Stimulated activated memory B cell treated with anti-CD40 and anti-IgM and Interleukin-4, amounts not matched to agents 10 μg/mL and 1 μg/mL and 100 μg/mL, for 72 hours (primary cell): ENCODE measurements at regions not wholly inside any gene's neighbourhood (a gene's known extent, or its start where the extent isn't known, plus 50 kb on each side); places are given as distances from the start of the nearest gene placed in this dataset.

Source experiments
- ATAC-seq: fragments of 150-1000 bp; cut with Tn5 transposase; 2 replicates; pipeline ENCODE4 v1.10.0; 2021
- H3K27ac Mint-ChIP-seq: one replicate; pipeline ENCODE4 v1.8.0; 2022; ENCODE audit warnings: mild to moderate bottlenecking, mixed read lengths
- H3K27me3 Mint-ChIP-seq: one replicate; pipeline ENCODE4 v1.8.0; 2022; ENCODE audit warnings: mixed read lengths
- H3K36me3 Mint-ChIP-seq: one replicate; pipeline ENCODE4 v1.8.0; 2022; ENCODE audit warnings: mixed read lengths
- H3K4me1 Mint-ChIP-seq: one replicate; pipeline ENCODE4 v1.8.0; 2022; ENCODE audit warnings: mixed read lengths
- H3K4me3 Mint-ChIP-seq: one replicate; pipeline ENCODE4 v1.8.0; 2022; ENCODE audit warnings: mild to moderate bottlenecking, moderate library complexity, mixed read lengths
- H3K9me3 Mint-ChIP-seq: one replicate; pipeline ENCODE4 v1.8.0; 2022; ENCODE audit warnings: mixed read lengths

DNA sequence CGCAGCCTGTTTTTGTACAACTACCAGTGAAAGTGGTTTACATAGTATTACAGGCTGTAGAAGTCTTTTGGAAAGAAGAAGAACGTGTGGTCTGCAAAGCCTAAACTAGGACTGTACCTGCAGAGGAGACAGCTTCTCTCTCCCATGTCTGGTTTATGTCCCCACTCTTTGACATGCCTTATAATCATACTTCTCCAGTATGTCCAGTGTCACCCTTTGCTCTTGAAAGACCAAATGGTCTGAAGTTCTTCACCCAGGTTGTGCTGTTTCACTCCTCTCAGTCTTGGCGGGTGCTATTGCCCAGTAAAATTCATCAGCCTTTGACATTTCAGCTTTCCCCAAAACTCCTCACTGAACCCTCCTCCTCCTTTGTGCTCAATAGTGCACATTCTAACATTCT, 676.0 kb upstream of the TENM4 start:
- Mint-ChIP-seq H3K27me3 (no peaks in the 10 kb centered on the region), H3K36me3 (no peaks in the 10 kb centered on the region), H3K27ac (no peak overlapping the region), H3K9me3 (peaks cover 14% of the 10 kb centered on the region), H3K4me3 (no peak overlapping the region), H3K4me1 (no peaks in the 10 kb centered on the region)
- no peak for ATAC-seq

DNA sequence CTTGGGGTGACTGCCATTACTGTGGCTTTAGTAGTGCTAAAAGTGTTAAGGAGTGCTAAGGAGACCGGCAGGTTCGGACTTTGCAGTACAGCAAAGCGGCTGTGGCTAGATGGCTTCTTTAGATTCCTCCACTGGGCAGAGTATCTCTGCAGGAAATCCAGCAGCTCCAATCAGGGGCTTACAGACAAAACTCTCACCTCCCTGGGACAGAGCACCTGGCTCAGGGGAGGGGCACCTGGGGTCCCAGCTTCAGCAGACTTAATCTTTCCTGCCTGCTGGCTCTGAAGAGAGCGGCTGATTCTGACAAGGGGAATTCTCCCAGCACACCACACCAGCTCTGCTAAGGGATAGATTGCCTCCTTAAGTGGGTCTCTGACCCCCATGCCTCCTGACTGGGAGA, 668.8 kb upstream of the TENM4 start:
- peaks cover 18% of the 10 kb centered on the region for H3K9me3 Mint-ChIP-seq
- H3K4me1 Mint-ChIP-seq: no peaks in the 10 kb centered on the region
- H3K36me3 Mint-ChIP-seq: no peaks in the 10 kb centered on the region
- no peak for ATAC-seq
- no peaks in the 10 kb centered on the region for H3K27me3 Mint-ChIP-seq
- no peak overlapping the region for H3K4me3 Mint-ChIP-seq
- no peak overlapping the region for H3K27ac Mint-ChIP-seq

DNA sequence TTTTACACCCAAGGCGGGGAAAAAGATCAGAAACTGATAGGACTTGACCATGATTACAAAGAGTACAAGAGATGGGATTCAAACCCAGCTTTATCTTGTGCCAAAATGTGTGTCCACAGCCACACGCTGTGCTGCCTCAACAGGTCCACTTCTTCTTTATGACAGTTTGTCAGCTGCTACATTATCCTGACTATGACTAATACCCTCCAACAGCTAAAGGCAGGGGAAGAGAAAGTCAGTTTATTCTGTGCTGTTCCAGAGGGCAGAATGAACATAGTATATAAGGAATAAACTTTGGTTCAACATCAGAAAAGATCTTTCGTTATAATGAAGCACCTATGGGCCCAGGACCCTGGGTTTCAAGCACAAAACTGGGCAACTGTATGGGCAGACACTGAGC, 668.2 kb upstream of the TENM4 start:
- Mint-ChIP-seq H3K9me3 (peaks cover 18% of the 10 kb centered on the region), H3K27me3 (no peaks in the 10 kb centered on the region), H3K4me3 (no peak overlapping the region), H3K27ac (no peak overlapping the region), H3K36me3 (no peaks in the 10 kb centered on the region), H3K4me1 (no peaks in the 10 kb centered on the region)
- ATAC-seq: no peak

DNA sequence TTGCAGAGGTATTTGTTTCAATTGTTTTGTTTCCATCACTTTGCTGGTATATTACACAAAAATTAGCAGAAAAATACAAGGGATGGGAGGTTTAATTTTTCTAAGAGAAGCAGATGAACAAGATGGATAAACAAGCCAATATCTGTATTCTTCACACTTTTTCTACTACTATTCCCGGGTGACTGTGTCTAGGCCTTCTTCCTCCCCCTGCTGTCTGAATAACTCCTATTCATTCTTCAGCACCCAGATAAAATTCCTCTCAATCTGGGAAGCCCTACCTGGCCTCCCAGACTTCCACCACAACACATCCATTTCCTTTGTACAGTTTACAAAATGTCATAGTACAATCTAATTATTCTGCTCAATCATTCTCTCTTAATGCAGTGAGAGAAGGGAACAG, 666.6 kb upstream of the TENM4 start:
- Mint-ChIP-seq H3K4me3 (no peak overlapping the region), H3K9me3 (peaks cover 10% of the 10 kb centered on the region), H3K4me1 (no peaks in the 10 kb centered on the region), H3K36me3 (no peaks in the 10 kb centered on the region), H3K27ac (no peak overlapping the region), H3K27me3 (no peaks in the 10 kb centered on the region)
- ATAC-seq: no peak

DNA sequence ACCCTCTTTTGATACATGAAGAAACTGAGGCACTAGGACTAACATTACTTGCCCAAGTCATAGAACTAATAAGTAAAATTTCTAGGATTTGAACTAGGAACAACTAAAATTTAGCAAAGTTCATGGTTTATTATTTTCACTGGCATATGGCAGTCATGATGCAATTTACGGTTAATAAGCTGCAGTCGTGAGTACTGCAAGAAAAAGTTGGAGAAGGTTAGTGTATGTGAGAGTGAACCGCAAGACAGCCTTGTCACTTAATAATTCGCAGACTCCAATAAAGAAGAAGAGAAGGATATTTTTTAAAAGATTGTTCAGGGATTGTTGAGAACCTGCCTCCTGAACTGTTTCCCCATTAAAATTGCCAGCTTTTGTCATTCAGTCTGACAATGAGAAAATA, 663.4 kb upstream of the TENM4 start:
- ATAC-seq: no peak
- H3K27ac Mint-ChIP-seq: no peak overlapping the region
- no peaks in the 10 kb centered on the region for H3K36me3 Mint-ChIP-seq
- H3K4me1 Mint-ChIP-seq: no peaks in the 10 kb centered on the region
- H3K4me3 Mint-ChIP-seq: no peak overlapping the region
- H3K27me3 Mint-ChIP-seq: no peaks in the 10 kb centered on the region
- H3K9me3 Mint-ChIP-seq: peaks cover 3% of the 10 kb centered on the region

DNA sequence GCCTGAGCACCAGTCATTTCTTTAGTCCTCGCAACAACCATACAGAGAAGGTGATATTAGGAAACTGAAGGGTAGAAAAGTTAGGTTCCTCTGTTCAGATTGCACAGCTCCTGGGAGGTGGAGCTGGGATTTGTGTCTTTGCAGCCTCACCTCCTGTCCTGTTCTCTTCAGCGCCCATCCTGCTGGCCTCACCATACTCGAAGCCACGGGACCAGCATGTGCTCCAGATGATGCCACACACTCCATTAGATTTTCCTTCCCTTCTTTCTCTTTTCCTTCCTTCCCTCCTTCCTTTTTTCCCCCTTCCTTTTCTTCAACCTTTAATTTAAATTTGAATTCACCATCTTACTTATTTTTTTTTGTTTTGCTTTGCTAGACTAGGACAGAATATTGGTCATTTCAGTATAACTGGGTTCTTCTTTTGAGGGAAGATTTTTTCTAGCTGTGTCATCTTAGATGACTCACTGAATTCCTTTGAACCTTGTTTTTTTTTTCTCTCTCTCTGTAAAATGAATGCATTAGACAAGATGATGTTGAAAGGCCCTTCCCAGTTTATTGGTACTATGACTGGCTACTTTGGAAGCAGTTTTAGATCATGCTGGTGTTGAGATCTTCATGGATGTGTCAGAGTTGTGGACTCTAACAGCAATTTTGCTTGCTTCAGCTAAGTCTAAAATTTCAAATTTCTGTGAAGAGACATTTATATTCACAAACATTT, 662.5 kb upstream of the TENM4 start:
- Mint-ChIP-seq H3K4me1 (no peaks in the 10 kb centered on the region), H3K36me3 (no peaks in the 10 kb centered on the region), H3K4me3 (no peak overlapping the region), H3K27ac (no peak overlapping the region), H3K27me3 (no peaks in the 10 kb centered on the region), H3K9me3 (peaks cover 6% of the 10 kb centered on the region)
- no peak for ATAC-seq

DNA sequence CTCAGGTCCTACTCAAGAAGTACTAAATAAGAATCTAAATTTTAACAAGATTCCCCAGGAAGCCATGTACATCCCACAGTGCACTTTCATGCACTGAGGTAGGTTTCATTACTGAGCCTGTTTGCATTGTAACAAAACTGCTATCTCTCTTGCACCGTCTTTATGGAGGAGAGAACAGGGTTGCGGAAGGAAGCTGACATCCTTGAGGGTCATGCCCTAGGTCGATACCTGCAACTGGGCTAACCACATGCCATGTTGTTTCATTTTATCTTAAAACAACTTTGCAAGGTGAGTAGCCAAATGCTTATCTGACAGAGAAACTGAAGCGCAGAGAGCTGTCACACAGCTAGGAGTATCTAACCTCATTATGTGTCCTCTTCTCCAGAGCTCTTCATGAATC, 656.3 kb upstream of the TENM4 start:
- no peak overlapping the region for H3K4me3 Mint-ChIP-seq
- ATAC-seq: no peak
- no peaks in the 10 kb centered on the region for H3K4me1 Mint-ChIP-seq
- no peaks in the 10 kb centered on the region for H3K36me3 Mint-ChIP-seq
- no peak overlapping the region for H3K27ac Mint-ChIP-seq
- no peaks in the 10 kb centered on the region for H3K27me3 Mint-ChIP-seq
- peaks cover 3% of the 10 kb centered on the region for H3K9me3 Mint-ChIP-seq

DNA sequence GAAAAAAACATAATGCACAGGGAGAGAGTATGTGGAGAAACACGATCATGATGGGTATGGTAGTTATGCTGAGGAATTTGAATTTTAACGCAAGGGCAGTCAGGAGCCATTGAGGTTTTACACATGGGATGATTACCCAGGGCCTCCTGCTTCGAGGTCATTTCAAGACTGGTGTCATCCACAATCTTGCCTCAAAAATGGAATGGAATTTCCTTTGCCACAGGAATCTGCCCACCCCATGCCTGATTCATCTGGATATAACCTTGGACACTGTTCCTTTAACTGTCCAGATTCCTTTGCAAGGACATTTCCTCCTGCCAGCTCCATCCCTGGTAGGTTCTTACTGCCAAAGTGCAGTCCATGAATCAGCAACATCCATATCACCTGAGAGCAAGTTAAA, 655.9 kb upstream of the TENM4 start:
- peaks cover 3% of the 10 kb centered on the region for H3K9me3 Mint-ChIP-seq
- H3K27me3 Mint-ChIP-seq: no peaks in the 10 kb centered on the region
- H3K4me1 Mint-ChIP-seq: no peaks in the 10 kb centered on the region
- no peaks in the 10 kb centered on the region for H3K36me3 Mint-ChIP-seq
- ATAC-seq: no peak
- no peak overlapping the region for H3K4me3 Mint-ChIP-seq
- no peak overlapping the region for H3K27ac Mint-ChIP-seq

DNA sequence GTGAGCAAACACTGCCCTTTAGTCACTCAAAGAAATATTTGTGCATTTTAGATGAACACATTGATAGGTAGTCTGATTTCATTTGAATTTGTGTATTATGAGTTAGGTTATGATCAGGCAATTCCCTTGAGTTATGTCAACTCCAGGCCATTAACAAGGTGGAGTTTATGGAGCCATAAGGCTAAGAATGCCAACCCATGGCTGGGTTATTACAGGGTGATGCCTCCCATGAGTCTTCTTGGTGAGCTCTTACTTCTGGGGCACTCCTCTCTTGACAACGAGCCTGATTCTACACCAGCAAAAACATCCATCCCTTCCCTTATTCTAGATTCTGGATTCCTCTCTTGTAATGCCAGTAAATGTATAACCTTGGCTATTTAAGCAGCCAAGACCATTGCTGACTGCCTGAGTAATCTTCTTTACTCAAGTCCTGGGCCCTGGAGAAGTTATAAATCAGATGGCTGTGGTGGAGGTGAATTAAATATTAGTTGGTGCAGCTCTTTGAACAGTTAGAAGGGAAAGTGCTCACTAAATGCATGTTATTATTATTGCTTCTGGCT, 645.7 kb upstream of the TENM4 start:
- Mint-ChIP-seq H3K27me3 (no peaks in the 10 kb centered on the region), H3K27ac (no peak overlapping the region), H3K4me1 (no peaks in the 10 kb centered on the region), H3K9me3 (peaks cover 2% of the 10 kb centered on the region), H3K4me3 (no peak overlapping the region), H3K36me3 (no peaks in the 10 kb centered on the region)
- no peak for ATAC-seq

DNA sequence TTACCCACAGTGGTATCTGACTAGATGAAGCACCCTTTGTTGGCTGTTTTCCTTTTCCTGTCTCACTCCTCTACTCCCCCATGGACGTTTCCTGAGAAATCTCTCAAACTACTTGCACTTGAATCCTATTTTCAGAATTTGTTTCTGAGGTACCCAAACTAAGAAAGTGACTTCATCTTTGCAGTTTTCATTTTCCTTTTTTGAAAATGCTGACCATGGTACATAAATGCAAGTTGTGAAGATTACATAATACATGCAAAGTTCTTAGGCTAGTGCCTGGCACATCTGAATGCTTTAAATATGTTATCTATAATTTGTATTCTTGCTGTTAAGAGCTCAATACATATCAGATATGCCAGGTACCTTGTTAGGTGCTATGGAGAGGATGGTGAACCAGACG, 644.7 kb upstream of the TENM4 start:
- Mint-ChIP-seq H3K4me1 (no peaks in the 10 kb centered on the region), H3K36me3 (no peaks in the 10 kb centered on the region), H3K27ac (no peak overlapping the region), H3K4me3 (no peak overlapping the region), H3K27me3 (no peaks in the 10 kb centered on the region), H3K9me3 (peaks cover 2% of the 10 kb centered on the region)
- no peak for ATAC-seq

DNA sequence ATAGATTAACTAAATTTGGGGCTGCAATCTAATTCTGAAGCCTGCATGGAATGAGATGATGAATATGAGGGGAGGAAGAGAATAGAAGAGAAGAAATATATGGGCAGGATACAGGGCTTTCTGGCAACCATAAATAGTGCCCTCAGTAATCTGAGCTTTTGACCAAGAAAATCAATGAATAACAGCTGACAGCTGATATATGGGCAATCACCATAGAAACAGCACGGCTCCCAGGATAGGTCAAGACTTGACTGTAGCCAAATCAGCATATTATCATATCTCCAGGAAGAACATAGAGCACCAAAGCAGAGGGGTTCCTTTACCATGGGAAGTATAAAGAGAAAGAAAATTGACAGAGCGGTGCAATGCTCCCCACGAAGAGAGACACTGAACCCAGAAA, 643.8 kb upstream of the TENM4 start:
- Mint-ChIP-seq H3K9me3 (peaks cover 2% of the 10 kb centered on the region), H3K4me1 (no peaks in the 10 kb centered on the region), H3K27me3 (no peaks in the 10 kb centered on the region), H3K27ac (no peak overlapping the region), H3K36me3 (no peaks in the 10 kb centered on the region), H3K4me3 (no peak overlapping the region)
- ATAC-seq: no peak

DNA sequence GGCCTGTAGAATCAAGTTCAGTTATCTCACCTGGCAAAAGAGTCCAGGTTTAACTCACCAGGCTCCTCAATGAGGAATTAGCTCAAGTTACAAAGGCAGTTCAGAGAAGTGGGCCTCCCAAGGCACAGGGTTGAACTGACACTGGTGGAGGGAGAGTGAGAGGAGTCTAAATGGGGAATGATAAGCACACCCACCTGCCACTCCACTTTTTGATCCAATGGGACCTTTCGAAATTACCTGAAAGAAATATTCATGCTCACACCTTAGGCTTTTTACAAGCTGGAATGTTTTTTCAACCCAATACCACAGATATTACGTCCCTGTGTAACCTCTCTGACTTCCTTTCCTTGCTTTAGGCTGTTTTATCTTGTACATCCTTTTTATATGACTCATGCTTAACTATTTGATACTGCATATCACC, 642.7 kb upstream of the TENM4 start:
- ATAC-seq: no peak
- Mint-ChIP-seq H3K9me3 (peaks cover 2% of the 10 kb centered on the region), H3K27me3 (no peaks in the 10 kb centered on the region), H3K4me3 (no peak overlapping the region), H3K27ac (no peak overlapping the region), H3K36me3 (no peaks in the 10 kb centered on the region), H3K4me1 (no peaks in the 10 kb centered on the region)

DNA sequence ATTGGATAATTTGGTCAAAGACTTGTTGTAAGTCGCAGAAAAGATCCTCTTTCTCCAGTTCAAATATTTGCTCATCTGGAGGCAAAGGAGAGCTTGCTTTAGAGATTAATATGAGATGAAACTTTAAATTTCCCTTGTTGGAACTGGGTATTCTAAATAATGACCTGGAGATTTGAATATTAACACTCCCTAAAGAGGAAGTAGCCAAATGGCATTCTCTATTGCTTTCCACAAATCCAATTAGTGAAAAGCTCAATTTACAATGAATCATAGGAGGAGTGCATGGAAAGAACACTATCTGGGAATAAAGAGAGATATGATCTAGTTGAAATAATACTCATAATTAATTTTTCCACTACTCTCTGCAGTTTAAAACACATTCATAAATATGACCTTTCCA, 641.6 kb upstream of the TENM4 start:
- Mint-ChIP-seq H3K27ac (no peak overlapping the region), H3K4me3 (no peak overlapping the region), H3K4me1 (no peaks in the 10 kb centered on the region), H3K36me3 (no peaks in the 10 kb centered on the region), H3K27me3 (no peaks in the 10 kb centered on the region), H3K9me3 (peaks cover 2% of the 10 kb centered on the region)
- no peak for ATAC-seq

DNA sequence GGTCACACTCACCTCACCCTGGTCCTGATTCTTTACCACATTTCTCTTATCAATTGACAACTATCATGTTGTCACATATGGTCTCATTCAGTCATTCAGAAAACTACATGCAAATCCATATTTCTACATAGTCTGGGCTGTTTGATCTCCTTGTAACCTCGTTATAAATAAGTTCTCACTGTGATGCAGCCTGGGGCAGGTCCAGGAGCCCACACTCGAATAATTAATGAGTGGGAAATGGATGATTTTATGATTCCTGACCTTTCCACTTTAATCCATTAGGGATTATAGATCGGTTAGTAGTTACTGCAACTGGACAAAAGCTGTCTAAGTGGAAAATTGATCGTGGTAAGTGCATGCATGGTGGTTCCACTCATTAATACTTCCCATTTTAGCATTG, 636.3 kb upstream of the TENM4 start:
- Mint-ChIP-seq H3K4me3 (no peak overlapping the region), H3K27ac (no peak overlapping the region), H3K9me3 (peaks cover 6% of the 10 kb centered on the region), H3K4me1 (no peaks in the 10 kb centered on the region), H3K27me3 (no peaks in the 10 kb centered on the region), H3K36me3 (no peaks in the 10 kb centered on the region)
- ATAC-seq: no peak

DNA sequence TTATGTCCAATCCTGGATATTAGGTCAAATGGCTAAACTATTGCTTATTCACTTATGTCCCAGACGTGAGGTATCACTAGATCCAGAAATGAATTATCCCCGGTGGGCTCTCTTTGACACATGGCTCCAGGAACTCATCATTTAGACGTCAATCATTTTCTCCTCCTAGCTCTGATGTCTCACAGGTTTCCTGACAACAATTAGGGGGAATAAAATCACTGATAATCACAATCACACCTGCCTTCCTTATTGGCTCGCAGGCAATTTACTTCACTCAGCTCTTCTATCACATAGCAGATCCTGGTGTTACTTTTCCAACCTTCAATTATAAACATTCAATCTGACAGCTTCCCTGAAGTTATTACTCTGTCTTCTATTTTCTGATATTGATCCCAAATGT, 634.0 kb upstream of the TENM4 start:
- Mint-ChIP-seq H3K36me3 (no peaks in the 10 kb centered on the region), H3K9me3 (peaks cover 10% of the 10 kb centered on the region), H3K4me1 (no peaks in the 10 kb centered on the region), H3K27ac (no peak overlapping the region), H3K27me3 (no peaks in the 10 kb centered on the region), H3K4me3 (no peak overlapping the region)
- ATAC-seq: no peak

DNA sequence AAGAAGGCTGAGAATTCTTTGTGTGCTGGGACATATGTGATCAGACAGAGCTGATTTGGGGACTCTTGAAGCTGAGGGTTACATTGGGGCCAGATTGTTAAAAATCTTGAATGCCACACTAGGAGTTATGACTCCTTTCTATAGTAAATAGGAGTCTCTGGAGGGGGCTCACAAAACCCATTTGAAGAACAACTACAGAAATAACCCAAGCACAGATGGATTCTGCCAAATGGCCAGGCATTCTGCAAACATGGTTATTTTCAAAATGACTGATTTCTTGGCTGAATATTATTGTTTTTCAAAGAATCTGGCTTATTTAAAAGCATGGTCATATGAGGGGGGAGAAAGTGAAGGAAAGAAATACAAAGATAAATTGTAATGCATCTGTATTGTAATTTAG, 625.5 kb upstream of the TENM4 start:
- Mint-ChIP-seq H3K27me3 (no peaks in the 10 kb centered on the region), H3K4me3 (no peak overlapping the region), H3K4me1 (no peaks in the 10 kb centered on the region), H3K9me3 (peaks cover 6% of the 10 kb centered on the region), H3K36me3 (no peaks in the 10 kb centered on the region), H3K27ac (no peak overlapping the region)
- ATAC-seq: no peak
